Activated CD4-positive, alpha-beta T cell treated with anti-CD3 and anti-CD28 coated beads, Interleukin-2, amount 10 ng/mL, durations not matched to agents 7 days and 5 days (primary cell): ENCODE measurements at regions not wholly inside any gene's neighbourhood (a gene's known extent, or its start where the extent isn't known, plus 50 kb on each side); places are given as distances from the start of the nearest gene placed in this dataset.

Source experiments
- CTCF ChIA-PET: fragments of 350-600 bp; sonication (Branson Sonifier 250); formaldehyde crosslinking; loops from one replicate; lab custom pipeline; 2021; ENCODE audit warnings: antibody characterized with exemption; lab: Charles Lee
- POLR2A ChIA-PET: fragments of 350-600 bp; sonication (Branson Sonifier 250); formaldehyde crosslinking; loops from one replicate; lab custom pipeline; 2021; ENCODE audit warnings: antibody characterized with exemption; lab: Charles Lee
- DNase-seq: peaks from one replicate; pipeline ENCODE4 v3.0.0-alpha.2; 2020
- H3K27ac Mint-ChIP-seq: one replicate; pipeline ENCODE4 v1.8.0; 2021; ENCODE audit warnings: mild to moderate bottlenecking, moderate library complexity, mixed read lengths
- H3K27me3 Mint-ChIP-seq: one replicate; pipeline ENCODE4 v1.8.0; 2021; ENCODE audit warnings: mixed read lengths
- H3K36me3 Mint-ChIP-seq: one replicate; pipeline ENCODE4 v1.8.0; 2021; ENCODE audit warnings: low read depth, mixed read lengths
- H3K4me1 Mint-ChIP-seq: one replicate; pipeline ENCODE4 v1.8.0; 2021; ENCODE audit warnings: mixed read lengths
- H3K4me3 Mint-ChIP-seq: one replicate; pipeline ENCODE4 v1.8.0; 2021; ENCODE audit warnings: mild to moderate bottlenecking, moderate library complexity, mixed read lengths
- H3K9me3 Mint-ChIP-seq: one replicate; pipeline ENCODE4 v1.8.0; 2021; ENCODE audit warnings: mixed read lengths

GRCh38 chr9:129383561-129384490 lies 205.8 kb upstream of the IER5L start:
- Mint-ChIP-seq H3K27ac (peak overlapping the region; percentile 88), H3K9me3 (no peaks in the 10 kb centered on the region), H3K4me1 (peaks cover 17% of the 10 kb centered on the region), H3K36me3 (no peaks in the 10 kb centered on the region), H3K27me3 (peaks cover 2% of the 10 kb centered on the region), H3K4me3 (peak overlapping the region; percentile 60)
- peak; percentile 76 for DNase-seq
- CTCF ChIA-PET, result interaction anchor here (0.6 to 2.0 kb wide), 2 partner anchors 10 to 225 kb away, joined by 3 to 9 read pairs; no protein-coding TSS in a partner anchor
- POLR2A ChIA-PET, result interaction anchor here (0.9 kb wide), 1 partner anchor 242 kb away, joined by 4 read pairs; the partner anchor contains the start of gene NTMT1

- Mint-ChIP-seq H3K27me3 (peaks cover 2% of the 10 kb centered on the region), H3K9me3 (no peaks in the 10 kb centered on the region), H3K4me3 (peak overlapping the region; percentile 60), H3K36me3 (no peaks in the 10 kb centered on the region), H3K27ac (peak overlapping the region; percentile 88), H3K4me1 (peaks cover 17% of the 10 kb centered on the region)
- ChIA-PET POLR2A (interaction anchor here (0.9 kb wide), 1 partner anchor 243 kb away, joined by 4 read pairs; the partner anchor contains the start of gene NTMT1), CTCF (interaction anchor here (0.9 to 2.0 kb wide), 2 partner anchors 10 to 199 kb away, joined by 3 to 9 read pairs; no protein-coding TSS in a partner anchor)
- no peak for DNase-seq
Observed at GRCh38 chr9:129383019-129383560, 205.0 kb upstream of the IER5L start.

- POLR2A ChIA-PET, result no interaction called here
- Mint-ChIP-seq H3K4me1 (peaks cover 17% of the 10 kb centered on the region), H3K9me3 (no peaks in the 10 kb centered on the region), H3K4me3 (peak overlapping the region; percentile 34), H3K27ac (peak overlapping the region; percentile 76), H3K36me3 (no peaks in the 10 kb centered on the region), H3K27me3 (peaks cover 5% of the 10 kb centered on the region)
- no peak for DNase-seq
- CTCF ChIA-PET, result interaction anchor here (0.9 to 2.0 kb wide), 4 partner anchors 9 to 229 kb away, joined by 3 to 9 read pairs (median 3); no protein-coding TSS in a partner anchor
Observed at GRCh38 chr9:129382281-129383018, 204.4 kb upstream of the IER5L start.

- no peaks in the 10 kb centered on the region for H3K9me3 Mint-ChIP-seq
- H3K4me1 Mint-ChIP-seq, result peaks cover 17% of the 10 kb centered on the region
- ChIA-PET CTCF (interaction anchor here (1.0 to 1.5 kb wide), 2 partner anchors 24 to 230 kb away, joined by 3 read pairs; no protein-coding TSS in a partner anchor), POLR2A (no interaction called here)
- H3K4me3 Mint-ChIP-seq, result no peak overlapping the region
- peaks cover 5% of the 10 kb centered on the region for H3K27me3 Mint-ChIP-seq
- no peak for DNase-seq
- H3K27ac Mint-ChIP-seq, result no peak overlapping the region
- H3K36me3 Mint-ChIP-seq, result no peaks in the 10 kb centered on the region
Observed at GRCh38 chr9:129381481-129381957, 203.5 kb upstream of the IER5L start.

GRCh38 chr9:129380961-129381401 lies 202.9 kb upstream of the IER5L start:
- no peak for DNase-seq
- H3K27me3 Mint-ChIP-seq, result peaks cover 5% of the 10 kb centered on the region
- H3K4me3 Mint-ChIP-seq, result no peak overlapping the region
- CTCF ChIA-PET, result interaction anchor here (1.5 kb wide), 1 partner anchor 24 kb away, joined by 3 read pairs; no protein-coding TSS in a partner anchor
- POLR2A ChIA-PET, result no interaction called here
- no peak overlapping the region for H3K27ac Mint-ChIP-seq
- peaks cover 17% of the 10 kb centered on the region for H3K4me1 Mint-ChIP-seq
- no peaks in the 10 kb centered on the region for H3K36me3 Mint-ChIP-seq
- no peaks in the 10 kb centered on the region for H3K9me3 Mint-ChIP-seq

- Mint-ChIP-seq H3K36me3 (no peaks in the 10 kb centered on the region), H3K27ac (no peak overlapping the region), H3K4me3 (no peak overlapping the region), H3K27me3 (peaks cover 10% of the 10 kb centered on the region), H3K9me3 (no peaks in the 10 kb centered on the region), H3K4me1 (peaks cover 13% of the 10 kb centered on the region)
- ChIA-PET POLR2A (no interaction called here), CTCF (no interaction called here)
- DNase-seq, result no peak
Observed at GRCh38 chr9:129379886-129380285, 201.8 kb upstream of the IER5L start.

GRCh38 chr9:129379181-129379836 lies 201.2 kb upstream of the IER5L start:
- Mint-ChIP-seq H3K4me1 (peaks cover 11% of the 10 kb centered on the region), H3K4me3 (no peak overlapping the region), H3K27ac (no peak overlapping the region), H3K27me3 (peaks cover 12% of the 10 kb centered on the region), H3K36me3 (no peaks in the 10 kb centered on the region), H3K9me3 (no peaks in the 10 kb centered on the region)
- POLR2A ChIA-PET, result no interaction called here
- DNase-seq, result no peak
- CTCF ChIA-PET, result interaction anchor here (0.6 kb wide), 1 partner anchor 240 kb away, joined by 3 read pairs; no protein-coding TSS in a partner anchor

GRCh38 chr9:129377931-129378661 lies 200.0 kb upstream of the IER5L start:
- POLR2A ChIA-PET, result no interaction called here
- no peaks in the 10 kb centered on the region for H3K9me3 Mint-ChIP-seq
- H3K36me3 Mint-ChIP-seq, result no peaks in the 10 kb centered on the region
- no peak overlapping the region for H3K27ac Mint-ChIP-seq
- DNase-seq, result no peak
- CTCF ChIA-PET, result no interaction called here
- peaks cover 12% of the 10 kb centered on the region for H3K27me3 Mint-ChIP-seq
- peaks cover 4% of the 10 kb centered on the region for H3K4me1 Mint-ChIP-seq
- H3K4me3 Mint-ChIP-seq, result no peak overlapping the region

- Mint-ChIP-seq H3K36me3 (no peaks in the 10 kb centered on the region), H3K9me3 (no peaks in the 10 kb centered on the region), H3K4me3 (no peak overlapping the region), H3K27ac (no peak overlapping the region), H3K27me3 (peaks cover 10% of the 10 kb centered on the region), H3K4me1 (no peaks in the 10 kb centered on the region)
- ChIA-PET POLR2A (no interaction called here), CTCF (interaction anchor here (0.6 kb wide), 1 partner anchor 224 kb away, joined by 5 read pairs; no protein-coding TSS in a partner anchor)
- DNase-seq, result no peak
Observed at GRCh38 chr9:129377181-129377580, 199.1 kb upstream of the IER5L start.

GRCh38 chr9:129375845-129376244 lies 197.8 kb upstream of the IER5L start:
- Mint-ChIP-seq H3K27me3 (peaks cover 10% of the 10 kb centered on the region), H3K4me3 (no peak overlapping the region), H3K36me3 (no peaks in the 10 kb centered on the region), H3K4me1 (no peaks in the 10 kb centered on the region), H3K9me3 (no peaks in the 10 kb centered on the region), H3K27ac (no peak overlapping the region)
- no peak for DNase-seq
- POLR2A ChIA-PET, result no interaction called here
- CTCF ChIA-PET, result interaction anchor here (0.8 to 1.1 kb wide), 3 partner anchors 12 to 41 kb away, joined by 3 read pairs; no protein-coding TSS in a partner anchor

GRCh38 chr9:129374651-129375050 lies 196.6 kb upstream of the IER5L start:
- Mint-ChIP-seq H3K36me3 (no peaks in the 10 kb centered on the region), H3K4me3 (no peak overlapping the region), H3K27ac (no peak overlapping the region), H3K4me1 (no peaks in the 10 kb centered on the region), H3K27me3 (peaks cover 11% of the 10 kb centered on the region), H3K9me3 (peaks cover 7% of the 10 kb centered on the region)
- ChIA-PET CTCF (interaction anchor here (0.7 to 2.4 kb wide), 2 partner anchors 8 to 93 kb away, joined by 4 to 9 read pairs; no protein-coding TSS in a partner anchor), POLR2A (no interaction called here)
- DNase-seq, result no peak
